DOHH2 (cell line): ENCODE measurements at regions not wholly inside any gene's neighbourhood (a gene's known extent, or its start where the extent isn't known, plus 50 kb on each side); places are given as distances from the start of the nearest gene placed in this dataset.

Source experiments
- H3F3A ChIP-seq: fragments of 200-600 bp; sonication (generic), shearing (Covaris generic); 2 replicates; pipeline ENCODE4 v1.6.0; 2016; ENCODE audit warnings: antibody characterized with exemption, mild to moderate bottlenecking; ENCODE audit not compliant: control insufficient read depth, insufficient read depth
- H3K27ac ChIP-seq: fragments of 200-600 bp; sonication (generic); 2 replicates; pipeline ENCODE4 v1.5.1; 2014; ENCODE audit warnings: low read depth, mild to moderate bottlenecking, low read length, moderate library complexity
- H3K27me3 ChIP-seq: fragments of 200-600 bp; sonication (generic); 2 replicates; pipeline ENCODE4 v1.6.1; 2014; ENCODE audit warnings: mild to moderate bottlenecking, low read length, mixed read lengths; ENCODE audit not compliant: control insufficient read depth
- H3K36me3 ChIP-seq: fragments of 200-600 bp; sonication (generic); 2 replicates; pipeline ENCODE4 v1.6.1; 2014; ENCODE audit warnings: mild to moderate bottlenecking, low read length, moderate library complexity, mixed read lengths; ENCODE audit not compliant: control insufficient read depth
- H3K4me1 ChIP-seq: fragments of 200-600 bp; sonication (generic); 2 replicates; pipeline ENCODE4 v1.6.1; 2014; ENCODE audit warnings: mild to moderate bottlenecking, low read length, mixed read lengths; ENCODE audit not compliant: control insufficient read depth
- H3K4me2 ChIP-seq: fragments of 200-600 bp; sonication (generic); 2 replicates; pipeline ENCODE4 v1.6.0; 2014; ENCODE audit warnings: mild to moderate bottlenecking, low read length, moderate library complexity
- H3K4me3 ChIP-seq: fragments of 200-600 bp; sonication (generic); 2 replicates; pipeline ENCODE4 v1.5.1; 2014; ENCODE audit warnings: mild to moderate bottlenecking, low read length, mixed read lengths
- H3K79me2 ChIP-seq: fragments of 200-600 bp; sonication (generic); 2 replicates; pipeline ENCODE4 v1.6.1; 2014; ENCODE audit warnings: mild to moderate bottlenecking, low read length, mixed read lengths; ENCODE audit not compliant: control insufficient read depth
- H3K9me2 ChIP-seq: fragments of 200-600 bp; sonication (generic); replicated peaks from 2 replicates; pipeline ENCODE4 v1.6.1; 2014; ENCODE audit warnings: mild to moderate bottlenecking, low read length, mixed read lengths; ENCODE audit not compliant: control insufficient read depth
- H3K9me3 ChIP-seq: fragments of 200-600 bp; sonication (generic); 2 replicates; pipeline ENCODE4 v1.6.1; 2014; ENCODE audit warnings: antibody characterized with exemption, low read length, mixed read lengths; ENCODE audit not compliant: control insufficient read depth, insufficient read depth
- H4K20me1 ChIP-seq: fragments of 200-600 bp; sonication (generic); 2 replicates; pipeline ENCODE4 v1.6.0; 2014; ENCODE audit warnings: low read depth, mild to moderate bottlenecking, antibody characterized with exemption, low read length, moderate library complexity; ENCODE audit not compliant: control insufficient read depth, insufficient read depth
- EZH2phosphoT487 ChIP-seq: fragments of 200-600 bp; sonication (generic); IDR thresholded peaks from 2 replicates; pipeline ENCODE4 v1.6.1; 2017; ENCODE audit warnings: borderline replicate concordance, mild to moderate bottlenecking, antibody characterized with exemption, low read length, moderate library complexity, mixed read lengths
- TF ChIP-seq, protein P1 (sequence below): fragments of 200-600 bp; sonication (generic); IDR thresholded peaks from one replicate; pipeline ENCODE4 v1.5.1; 2014; ENCODE audit warnings: antibody characterized with exemption, mild to moderate bottlenecking, low read depth, low read length; ENCODE audit not compliant: poor library complexity, severe bottlenecking

DNA sequence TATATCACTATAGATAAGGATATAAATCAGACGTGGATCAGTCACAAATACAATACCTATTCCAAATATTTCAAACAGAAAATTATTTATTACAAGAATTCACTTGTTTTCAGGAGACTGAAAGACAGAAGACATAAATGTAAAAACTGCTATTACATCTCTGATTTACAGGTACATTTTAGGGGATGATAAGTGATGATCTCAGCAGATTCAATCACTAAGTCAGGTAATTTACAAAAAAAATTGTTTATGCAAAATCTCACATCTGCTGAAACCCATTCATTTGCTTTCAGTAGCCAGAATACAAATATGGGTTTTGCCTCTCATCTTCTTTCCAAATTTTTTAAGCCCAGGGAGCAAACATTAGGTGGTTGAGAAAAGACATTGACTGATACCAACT is 1648.4 kb upstream of the RAG2 start:
- H3K4me2 ChIP-seq = no peak overlapping the region
- H3K9me2 ChIP-seq = no peaks in the 10 kb centered on the region
- peaks cover 4% of the 10 kb centered on the region; the same call in 1 of the 2 replicates for H3K9me3 ChIP-seq
- H3K27ac ChIP-seq = no peak overlapping the region
- no peaks in the 10 kb centered on the region for H3K27me3 ChIP-seq
- TF ChIP-seq EZH2phosphoT487 = no peak
- TF ChIP-seq, protein P1, sequence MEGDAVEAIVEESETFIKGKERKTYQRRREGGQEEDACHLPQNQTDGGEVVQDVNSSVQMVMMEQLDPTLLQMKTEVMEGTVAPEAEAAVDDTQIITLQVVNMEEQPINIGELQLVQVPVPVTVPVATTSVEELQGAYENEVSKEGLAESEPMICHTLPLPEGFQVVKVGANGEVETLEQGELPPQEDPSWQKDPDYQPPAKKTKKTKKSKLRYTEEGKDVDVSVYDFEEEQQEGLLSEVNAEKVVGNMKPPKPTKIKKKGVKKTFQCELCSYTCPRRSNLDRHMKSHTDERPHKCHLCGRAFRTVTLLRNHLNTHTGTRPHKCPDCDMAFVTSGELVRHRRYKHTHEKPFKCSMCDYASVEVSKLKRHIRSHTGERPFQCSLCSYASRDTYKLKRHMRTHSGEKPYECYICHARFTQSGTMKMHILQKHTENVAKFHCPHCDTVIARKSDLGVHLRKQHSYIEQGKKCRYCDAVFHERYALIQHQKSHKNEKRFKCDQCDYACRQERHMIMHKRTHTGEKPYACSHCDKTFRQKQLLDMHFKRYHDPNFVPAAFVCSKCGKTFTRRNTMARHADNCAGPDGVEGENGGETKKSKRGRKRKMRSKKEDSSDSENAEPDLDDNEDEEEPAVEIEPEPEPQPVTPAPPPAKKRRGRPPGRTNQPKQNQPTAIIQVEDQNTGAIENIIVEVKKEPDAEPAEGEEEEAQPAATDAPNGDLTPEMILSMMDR = no peak
- H3K36me3 ChIP-seq = no peaks in the 10 kb centered on the region
- H3F3A ChIP-seq = no peaks in the 10 kb centered on the region
- no peaks in the 10 kb centered on the region for H4K20me1 ChIP-seq
- H3K79me2 ChIP-seq = no peaks in the 10 kb centered on the region
- H3K4me3 ChIP-seq = no peak overlapping the region
- H3K4me1 ChIP-seq = no peaks in the 10 kb centered on the region

DNA sequence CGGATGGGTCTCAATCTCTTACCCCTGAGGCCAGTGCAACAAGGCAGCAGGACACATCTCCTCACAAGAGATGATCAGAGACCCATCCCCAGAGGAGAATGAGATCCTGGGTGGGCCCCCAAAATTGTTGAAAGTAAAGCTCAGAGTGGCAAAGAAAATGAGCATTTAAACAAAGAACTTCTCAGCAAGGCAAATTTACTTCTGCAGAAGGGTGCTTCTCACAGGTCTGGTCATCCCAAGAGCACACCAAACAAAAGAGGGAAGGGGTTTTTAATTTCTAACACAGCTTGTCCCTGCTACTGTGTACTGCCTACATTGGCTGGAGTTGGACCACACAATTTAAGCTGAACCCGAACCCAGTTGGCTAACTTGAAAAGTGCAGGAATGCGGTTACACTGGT is 1628.6 kb upstream of the RAG2 start:
- no peaks in the 10 kb centered on the region for H3K4me1 ChIP-seq
- no peak overlapping the region for H3K4me2 ChIP-seq
- no peak for TF ChIP-seq EZH2phosphoT487
- TF ChIP-seq, protein P1 = no peak
- no peak overlapping the region for H3K27ac ChIP-seq
- no peaks in the 10 kb centered on the region for H4K20me1 ChIP-seq
- no peak overlapping the region for H3K4me3 ChIP-seq
- H3K27me3 ChIP-seq = no peaks in the 10 kb centered on the region
- no peaks in the 10 kb centered on the region for H3K36me3 ChIP-seq
- H3K79me2 ChIP-seq = no peaks in the 10 kb centered on the region
- H3K9me3 ChIP-seq = peaks cover 9% of the 10 kb centered on the region; the same call in 1 of the 2 replicates
- H3K9me2 ChIP-seq = no peaks in the 10 kb centered on the region
- no peaks in the 10 kb centered on the region for H3F3A ChIP-seq

DNA sequence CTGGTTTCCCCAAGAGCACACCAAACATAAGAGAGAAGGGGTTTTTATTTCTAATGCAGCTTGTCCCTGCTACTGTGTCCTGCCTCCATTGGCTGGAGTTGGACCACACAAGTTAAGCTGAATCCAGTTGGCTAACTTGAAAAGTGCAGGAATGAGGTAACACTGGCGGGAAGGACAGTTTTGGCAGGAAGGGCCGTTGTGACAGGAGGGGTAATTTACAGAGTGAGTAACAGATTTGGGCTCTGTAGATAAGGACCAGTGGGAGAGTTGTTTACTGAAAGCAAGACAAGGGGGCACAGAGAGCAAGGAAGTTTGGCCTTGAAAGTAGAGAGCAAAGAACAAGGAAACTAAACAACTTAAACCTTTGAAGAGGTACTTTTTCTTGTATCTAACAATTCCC is 1623.3 kb upstream of the RAG2 start:
- Histone ChIP-seq H3K4me1 (no peaks in the 10 kb centered on the region), H4K20me1 (no peaks in the 10 kb centered on the region), H3K79me2 (no peaks in the 10 kb centered on the region), H3K27ac (no peak overlapping the region), H3K4me3 (no peak overlapping the region), H3K27me3 (no peaks in the 10 kb centered on the region), H3K4me2 (no peak overlapping the region), H3K36me3 (no peaks in the 10 kb centered on the region), H3F3A (no peaks in the 10 kb centered on the region), H3K9me3 (peaks cover 3% of the 10 kb centered on the region; the same call in 1 of the 2 replicates), H3K9me2 (no peaks in the 10 kb centered on the region)
- TF ChIP-seq, protein P1 = no peak
- TF ChIP-seq EZH2phosphoT487 = no peak
